Lower leg skin (tissue), 3 donors: ENCODE measurements at regions not wholly inside any gene's neighbourhood (a gene's known extent, or its start where the extent isn't known, plus 50 kb on each side); places are given as distances from the start of the nearest gene placed in this dataset.

Experiments used
- POLR2A ChIP-seq, 2 donors: fragments of 450-650 bp; IDR thresholded peaks; one replicate each; pipeline ENCODE4 v1.6.1; 2016 to 2017; ENCODE audit warnings: antibody characterized with exemption in 2 of 2, mild to moderate bottlenecking in 1 of 2, moderate library complexity in 1 of 2
- TF ChIP-seq, protein P1 (sequence below), 3 donors: fragments of 450-650 bp; IDR thresholded peaks; one replicate each; pipeline ENCODE4 v1.5.1; 2016; ENCODE audit warnings: antibody characterized with exemption in 3 of 3, mild to moderate bottlenecking in 3 of 3, moderate library complexity in 2 of 3

DNA sequence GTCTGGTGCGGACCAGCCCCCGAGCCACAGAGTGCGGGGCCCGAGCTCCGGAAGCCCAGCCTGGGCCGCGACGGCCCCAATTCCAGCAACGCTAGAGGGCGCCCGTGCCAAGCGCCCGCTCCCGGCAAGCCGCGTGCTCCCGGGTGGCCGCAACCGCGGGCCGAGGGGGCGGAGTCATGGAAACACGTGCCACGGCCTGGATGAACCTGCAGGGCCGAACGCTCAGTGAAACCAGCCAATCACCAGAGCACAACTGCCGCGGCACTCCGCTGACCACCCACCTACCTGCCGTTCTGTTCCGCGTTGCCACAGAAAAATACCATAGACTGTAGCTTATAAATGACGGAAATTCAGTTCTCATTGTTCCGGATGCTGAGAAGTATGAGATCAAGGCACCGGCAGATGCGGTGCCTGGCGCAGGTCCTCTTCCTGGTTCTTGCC, 85.7 kb upstream of the FOXC1 start:
- TF ChIP-seq, protein P1, sequence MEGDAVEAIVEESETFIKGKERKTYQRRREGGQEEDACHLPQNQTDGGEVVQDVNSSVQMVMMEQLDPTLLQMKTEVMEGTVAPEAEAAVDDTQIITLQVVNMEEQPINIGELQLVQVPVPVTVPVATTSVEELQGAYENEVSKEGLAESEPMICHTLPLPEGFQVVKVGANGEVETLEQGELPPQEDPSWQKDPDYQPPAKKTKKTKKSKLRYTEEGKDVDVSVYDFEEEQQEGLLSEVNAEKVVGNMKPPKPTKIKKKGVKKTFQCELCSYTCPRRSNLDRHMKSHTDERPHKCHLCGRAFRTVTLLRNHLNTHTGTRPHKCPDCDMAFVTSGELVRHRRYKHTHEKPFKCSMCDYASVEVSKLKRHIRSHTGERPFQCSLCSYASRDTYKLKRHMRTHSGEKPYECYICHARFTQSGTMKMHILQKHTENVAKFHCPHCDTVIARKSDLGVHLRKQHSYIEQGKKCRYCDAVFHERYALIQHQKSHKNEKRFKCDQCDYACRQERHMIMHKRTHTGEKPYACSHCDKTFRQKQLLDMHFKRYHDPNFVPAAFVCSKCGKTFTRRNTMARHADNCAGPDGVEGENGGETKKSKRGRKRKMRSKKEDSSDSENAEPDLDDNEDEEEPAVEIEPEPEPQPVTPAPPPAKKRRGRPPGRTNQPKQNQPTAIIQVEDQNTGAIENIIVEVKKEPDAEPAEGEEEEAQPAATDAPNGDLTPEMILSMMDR (IDR thresholded peaks at IDR 0.05) = no peak
- TF ChIP-seq POLR2A (IDR thresholded peaks at IDR 0.05) = no peak
